Eye (tissue), 1 donor: ENCODE measurements at regions not wholly inside any gene's neighbourhood (a gene's known extent, or its start where the extent isn't known, plus 50 kb on each side); places are given as distances from the start of the nearest gene placed in this dataset.
"Not testable (repeated sequence)": the region's sequence is repeated elsewhere in the genome, so short reads cannot be mapped to it uniquely, and the experiment has no call there.

Experiments used
- DNase-seq: peaks from one replicate; pipeline ENCODE4 v3.0.0-alpha.2; 2015

DNA sequence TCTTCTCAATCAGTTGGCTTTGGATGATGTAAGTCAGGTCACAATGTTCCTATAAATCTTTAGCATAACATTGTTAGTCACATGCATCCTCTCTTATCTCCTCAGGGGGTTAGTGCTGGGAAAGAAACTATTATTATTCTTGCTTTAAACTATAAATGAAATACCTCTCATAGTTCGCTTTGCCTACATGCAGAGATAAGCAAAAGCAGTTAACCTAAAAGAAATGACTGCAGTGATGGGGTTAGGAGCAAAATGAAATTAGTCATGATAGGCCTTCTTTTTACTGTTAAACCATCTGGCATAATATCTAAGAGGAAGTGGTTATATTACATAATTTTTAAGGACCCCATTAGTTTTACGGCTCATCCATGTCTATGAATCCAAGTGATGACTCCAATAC lies 91.7 kb upstream of the IGSF10 start:
- DNase-seq: no peak

DNA sequence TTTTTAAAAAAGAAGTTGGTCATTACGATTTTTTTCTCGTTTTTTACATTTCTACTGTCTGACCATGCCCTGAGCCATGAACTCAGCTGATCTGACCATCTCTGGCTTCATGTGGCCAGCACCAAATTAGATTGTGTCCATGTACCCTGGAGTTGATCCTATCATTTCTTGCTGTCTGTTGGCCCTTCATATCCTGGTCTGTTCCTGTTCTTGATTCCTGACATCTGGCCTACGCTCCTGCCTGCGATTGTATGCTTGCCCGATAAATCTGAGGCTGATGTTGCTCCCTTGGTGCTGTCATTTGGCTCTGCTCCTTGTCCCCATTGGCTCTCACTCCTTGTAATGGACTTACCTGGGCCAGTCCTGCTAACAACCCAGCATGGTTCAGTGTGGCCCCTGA lies 89.8 kb upstream of the IGSF10 start:
- no peak for DNase-seq

DNA sequence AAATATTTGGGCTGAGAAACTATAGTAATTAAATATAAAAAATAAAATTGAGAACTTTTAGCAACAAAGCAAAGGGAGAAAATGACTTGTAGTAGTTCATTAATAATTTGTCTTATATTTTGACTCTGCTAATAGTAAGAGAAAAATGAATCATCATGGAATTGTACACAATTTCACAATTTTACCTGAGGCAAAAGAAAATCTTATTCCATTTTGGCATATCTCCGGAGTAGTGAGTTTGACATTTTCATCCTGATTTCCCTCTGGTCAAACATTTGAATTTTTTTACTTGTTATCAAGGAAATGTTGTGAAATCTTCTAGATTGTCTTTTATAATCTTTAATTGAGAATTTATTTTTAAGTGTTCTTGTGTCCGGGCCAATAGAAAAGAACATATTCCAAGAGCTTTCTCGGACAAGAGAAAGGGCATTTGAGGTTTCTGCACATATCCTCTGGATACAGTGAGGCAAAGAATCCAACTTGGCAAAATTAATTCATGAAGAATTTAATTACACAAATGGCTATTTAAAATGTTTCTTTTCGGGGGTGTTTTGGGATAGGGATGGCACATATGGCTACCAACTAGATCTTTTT lies 89.3 kb upstream of the IGSF10 start:
- no peak for DNase-seq

DNA sequence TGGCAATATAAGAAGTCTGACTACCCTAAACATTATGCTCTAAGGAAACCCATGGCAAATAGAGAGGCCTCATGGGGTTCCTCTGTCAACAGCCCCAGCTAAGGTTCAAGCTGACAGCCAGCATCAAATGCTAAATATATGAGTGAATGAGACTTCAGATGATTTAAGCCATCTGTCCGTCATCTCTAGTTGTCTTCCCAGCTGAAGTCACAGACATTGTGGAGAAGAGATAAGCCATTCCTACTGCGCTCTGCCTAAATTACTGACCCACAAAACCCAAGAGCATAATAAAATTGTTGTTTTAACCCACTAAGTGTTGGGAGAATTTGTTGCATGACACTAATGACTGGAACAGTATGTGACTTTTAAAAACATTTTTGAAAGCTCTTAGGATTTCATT lies 87.3 kb upstream of the IGSF10 start:
- no peak for DNase-seq

DNA sequence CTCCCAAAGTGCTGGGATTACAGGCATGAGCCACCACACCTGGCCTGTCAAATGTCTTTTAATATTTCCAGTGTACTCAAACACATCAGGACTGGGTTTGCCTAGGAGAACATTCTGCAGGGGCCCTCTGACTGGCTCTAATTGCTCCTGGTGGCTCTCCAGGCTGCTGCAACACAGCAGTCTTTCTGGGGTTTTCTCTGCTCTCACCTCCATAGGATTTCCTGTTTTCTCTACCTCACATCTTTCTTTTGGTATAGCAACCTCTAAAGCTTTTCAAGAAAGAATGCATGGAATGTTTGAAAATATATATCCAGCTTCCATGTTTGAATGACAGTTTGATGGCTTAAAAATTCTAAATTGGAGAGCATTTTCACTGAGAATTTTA lies 83.3 kb upstream of the IGSF10 start:
- DNase-seq: no peak

DNA sequence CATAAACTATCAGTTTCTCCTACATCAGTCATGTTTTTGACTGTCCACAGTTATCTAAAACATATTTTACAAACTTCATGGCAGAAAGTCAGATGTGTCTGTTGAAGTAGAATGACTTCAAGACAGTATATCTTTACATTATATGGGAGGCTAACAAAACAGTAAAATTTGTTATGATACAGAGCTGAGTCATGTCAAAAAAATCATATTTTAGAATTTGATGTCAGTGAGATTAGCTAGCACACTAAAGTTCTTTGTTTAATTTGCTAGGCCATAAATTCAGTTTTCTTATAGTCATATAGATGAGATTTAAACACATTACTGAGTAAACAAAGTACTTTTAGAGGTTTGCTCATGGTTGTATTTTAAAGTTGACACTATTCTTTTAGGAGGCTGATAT lies 80.3 kb upstream of the IGSF10 start:
- no peak for DNase-seq

DNA sequence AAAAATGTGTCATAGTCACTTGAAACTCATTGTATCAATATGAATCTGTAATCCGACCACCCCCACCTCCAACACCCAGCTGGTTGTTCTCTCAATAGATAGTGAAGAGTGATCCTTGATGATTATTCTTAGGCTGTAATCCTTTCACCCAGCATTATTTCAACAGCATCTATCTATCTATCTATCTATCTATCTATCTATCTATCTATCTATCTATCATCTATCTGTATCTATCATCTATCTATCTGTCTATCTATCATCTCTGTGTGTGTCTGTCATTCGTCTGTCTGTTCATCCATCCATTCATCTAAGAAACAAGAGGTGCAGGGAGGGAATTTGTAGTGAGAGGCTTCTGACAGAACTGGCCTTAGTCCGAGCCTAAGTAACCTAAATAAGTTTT lies 78.7 kb upstream of the IGSF10 start:
- no peak for DNase-seq

DNA sequence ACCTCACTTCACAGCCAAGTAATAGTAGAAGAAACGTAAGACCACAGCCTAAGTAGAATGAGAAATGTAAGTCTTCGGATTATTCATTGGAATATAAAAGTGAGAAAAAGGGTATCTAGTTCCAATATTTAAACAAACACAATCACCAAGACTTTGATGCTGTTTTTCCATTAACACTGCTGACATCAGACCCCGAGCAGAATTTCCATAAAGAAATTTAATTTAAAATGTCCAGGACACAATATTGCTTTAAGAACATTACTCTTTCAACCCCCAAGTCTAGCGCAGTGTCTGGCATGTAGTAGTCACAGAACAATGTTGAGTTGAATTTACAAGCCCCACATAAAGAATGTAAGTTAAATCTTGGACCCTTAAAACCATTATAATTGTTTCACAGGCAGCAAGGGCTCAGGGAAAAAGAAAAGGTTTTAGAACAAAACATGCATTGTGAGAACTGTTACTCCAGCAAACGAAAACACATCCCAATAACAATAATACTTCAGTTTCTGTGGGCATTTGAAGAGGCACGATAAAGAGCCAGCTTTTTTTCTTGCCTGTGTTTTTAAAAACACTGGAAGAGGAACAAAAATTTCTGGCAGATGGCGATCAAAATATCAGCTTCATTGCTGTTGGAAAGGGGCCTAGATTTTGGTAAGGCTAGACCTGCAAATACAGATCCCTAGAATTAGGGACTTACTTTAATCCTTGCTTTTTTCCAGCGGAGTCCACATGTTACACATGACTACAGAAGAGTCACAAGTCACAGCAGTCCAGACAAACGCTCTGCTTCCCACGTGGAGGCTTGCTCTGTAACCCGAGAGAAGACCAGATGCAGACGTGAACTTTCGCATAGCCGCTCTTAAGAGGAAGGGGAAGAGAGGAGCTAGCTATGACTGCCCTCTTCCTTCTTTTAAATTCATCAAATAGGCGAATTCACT lies 77.9 kb upstream of the IGSF10 start:
- DNase-seq: peak; percentile 58

DNA sequence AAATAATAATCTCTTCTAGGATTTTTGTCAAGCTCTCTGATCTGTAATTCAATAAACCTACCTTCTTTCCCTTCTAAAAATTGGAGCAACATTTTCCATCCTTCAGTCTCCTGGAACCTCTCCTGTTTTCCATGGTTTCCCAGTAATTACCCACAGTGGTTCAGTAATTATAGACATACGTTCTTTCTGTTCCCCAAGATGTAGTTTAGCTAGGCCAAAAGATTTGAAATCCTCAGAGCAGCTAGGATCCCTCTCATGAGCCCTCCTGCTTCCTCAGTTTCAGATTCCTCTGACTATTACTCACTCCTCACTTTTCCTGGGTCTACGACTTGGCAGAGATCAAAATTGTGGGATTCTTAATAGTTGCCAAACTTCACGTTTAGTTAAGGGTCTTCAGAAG lies 76.9 kb upstream of the IGSF10 start:
- DNase-seq: peak; percentile 41

DNA sequence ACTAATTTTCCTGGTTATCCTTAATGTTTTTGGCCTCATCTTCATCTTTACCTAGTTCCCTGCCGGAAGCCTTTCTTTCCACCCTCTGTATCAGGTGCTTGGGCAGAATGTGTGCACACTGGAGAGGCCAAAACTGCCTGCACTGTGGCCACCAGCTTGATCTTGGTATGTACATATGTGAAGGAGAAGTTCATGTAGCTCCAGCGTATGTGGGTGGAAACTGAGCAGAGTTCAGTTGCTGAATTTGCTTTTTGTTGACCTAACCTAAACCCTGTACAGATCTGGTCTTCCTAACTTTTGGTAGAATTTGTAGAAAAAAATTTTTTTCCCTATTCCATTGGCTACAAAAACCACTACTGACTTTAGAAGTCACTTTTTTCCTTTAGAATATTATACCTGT lies 65.9 kb upstream of the IGSF10 start:
- DNase-seq: no peak

DNA sequence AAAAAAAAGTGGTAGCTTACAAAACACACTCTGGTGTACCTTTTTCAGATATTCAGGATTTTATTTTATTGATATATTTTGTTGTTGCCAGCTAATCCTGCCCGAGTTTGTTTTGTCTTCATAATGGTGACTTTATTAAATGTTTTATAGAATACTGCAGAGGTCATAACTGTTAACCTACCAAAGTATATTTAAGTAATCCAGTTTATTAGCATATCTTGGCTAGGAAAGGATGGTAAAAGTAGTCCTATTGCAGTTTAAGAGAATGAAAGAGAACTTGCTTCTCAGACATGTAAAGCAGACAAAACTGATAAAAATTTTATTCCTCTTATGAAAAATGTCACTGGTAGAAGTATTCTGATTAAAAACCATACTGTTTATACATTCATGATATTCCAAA lies 59.2 kb upstream of the IGSF10 start:
- DNase-seq: no peak

DNA sequence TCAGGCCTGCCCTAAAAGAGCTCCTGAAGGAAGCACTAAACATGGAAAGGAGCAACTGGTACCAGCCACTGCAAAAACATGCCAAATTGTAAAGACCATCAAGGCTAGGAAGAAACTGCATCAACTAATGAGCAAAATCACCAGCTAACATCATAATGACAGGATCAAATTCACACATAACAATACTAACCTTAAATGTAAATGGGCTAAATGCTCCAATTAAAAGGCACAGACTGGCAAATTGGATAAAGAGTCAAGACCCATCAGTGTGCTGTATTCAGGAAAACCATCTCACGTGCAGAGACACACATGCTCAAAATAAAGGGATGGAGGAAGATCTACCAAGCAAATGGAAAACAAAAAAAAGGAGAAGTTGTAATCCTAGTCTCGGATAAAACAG lies 50.6 kb upstream of the IGSF10 start:
- not testable (repeated sequence) for DNase-seq
